RWPE1 (cell line): ENCODE measurements at regions not wholly inside any gene's neighbourhood (a gene's known extent, or its start where the extent isn't known, plus 50 kb on each side); places are given as distances from the start of the nearest gene placed in this dataset.
A peak's percentile ranks its signal among the peaks of the same experiment; 100 is the strongest.

Experiments used
- CTCF ChIA-PET: fragments of 350-600 bp; sonication (Branson Sonifier 250); formaldehyde crosslinking; extraction: SDS; loops from one replicate; lab custom pipeline; 2021; lab: Yijun Ruan, JAX
- POLR2A ChIA-PET: fragments of 400-600 bp; formaldehyde crosslinking; extraction: SDS; loops from one replicate; lab custom pipeline; 2020; ENCODE audit warnings: antibody characterized with exemption; ENCODE audit not compliant: low non-redundant PET; lab: Yijun Ruan, JAX
- DNase-seq: peaks from one replicate; pipeline ENCODE4 v3.0.0; 2012; ENCODE audit warnings: low spot score
- H3K27ac ChIP-seq: fragments of 450-650 bp; 2 replicates; pipeline ENCODE4 v1.5.1; 2017
- CTCF ChIP-seq: fragments of 450-650 bp; conservative IDR thresholded peaks from 2 replicates; pipeline ENCODE4 v1.5.1; 2017; ENCODE audit warnings: low read depth, mild to moderate bottlenecking

GRCh38 chr6:150680510-150680909 is 80.8 kb downstream of the PLEKHG1 start:
- no peak overlapping the region for H3K27ac ChIP-seq
- CTCF ChIA-PET: interaction anchor here (0.7 kb wide), 2 partner anchors 236 to 261 kb away, joined by 3 read pairs; no protein-coding TSS in a partner anchor
- TF ChIP-seq CTCF: no peak
- POLR2A ChIA-PET: no interaction called here
- no peak for DNase-seq

DNA sequence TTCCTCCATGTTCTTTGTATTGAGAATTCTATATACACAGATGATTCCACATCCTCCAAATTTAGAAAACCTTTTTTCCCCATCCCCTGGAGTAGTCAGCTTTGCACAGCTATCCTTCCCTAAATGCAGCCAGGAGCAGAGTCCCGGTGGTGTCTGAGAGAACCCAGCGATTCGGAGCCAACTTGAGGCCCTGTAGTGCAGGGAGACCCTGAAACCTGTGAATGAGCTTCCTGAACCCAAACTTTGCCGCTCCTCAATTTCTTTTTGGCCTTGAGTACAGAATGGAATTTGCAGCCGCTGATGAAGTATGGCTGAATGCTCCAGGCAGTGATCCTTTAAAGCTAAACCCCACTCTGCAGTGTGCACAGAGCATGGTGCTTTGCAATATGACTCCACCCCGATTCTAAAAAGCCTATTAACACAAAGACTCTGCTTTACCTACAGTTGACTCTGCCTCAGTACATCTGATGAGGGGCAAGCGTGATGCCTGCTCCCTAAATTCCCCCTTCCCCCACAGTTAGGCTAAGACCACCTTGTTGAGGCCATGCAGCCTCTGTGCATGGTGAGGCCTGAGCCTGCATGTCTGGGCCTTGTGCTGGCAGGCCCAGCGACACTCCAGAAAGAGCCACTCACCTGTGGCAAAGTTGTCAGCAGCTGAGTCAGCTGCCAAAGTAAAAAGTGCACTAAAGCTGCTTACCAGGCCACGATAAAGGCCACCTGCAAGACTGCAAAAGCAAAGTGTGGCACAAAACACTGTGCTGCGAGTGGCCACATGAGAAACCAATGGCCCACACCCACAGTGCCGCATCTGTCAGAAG is 82.1 kb downstream of the PLEKHG1 start:
- no peak overlapping the region for H3K27ac ChIP-seq
- ChIA-PET POLR2A (no interaction called here), CTCF (interaction anchor here (0.7 kb wide), 1 partner anchor 12 kb away, joined by 3 read pairs; no protein-coding TSS in a partner anchor)
- no peak for DNase-seq
- TF ChIP-seq CTCF: no peak

DNA sequence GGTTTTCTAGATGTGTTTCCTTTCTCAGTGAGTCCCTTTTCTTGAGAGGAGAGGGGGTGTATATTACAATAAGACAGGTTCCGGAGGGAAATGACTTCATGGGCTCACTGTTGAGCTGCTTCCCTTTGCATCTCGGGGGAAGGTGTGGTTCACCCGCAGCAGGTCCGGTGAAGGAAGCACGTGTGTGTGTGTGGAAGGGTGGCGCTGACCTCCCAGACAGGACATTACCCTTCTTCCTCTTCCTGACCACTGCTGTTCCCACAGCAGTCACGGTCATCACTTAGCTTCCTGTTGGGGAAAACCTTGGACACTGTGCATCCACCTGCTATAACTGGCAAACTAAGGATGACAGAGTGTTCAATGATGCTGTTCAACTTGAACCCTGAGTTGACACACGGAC is 83.6 kb downstream of the PLEKHG1 start:
- ChIA-PET POLR2A (no interaction called here), CTCF (no interaction called here)

DNA sequence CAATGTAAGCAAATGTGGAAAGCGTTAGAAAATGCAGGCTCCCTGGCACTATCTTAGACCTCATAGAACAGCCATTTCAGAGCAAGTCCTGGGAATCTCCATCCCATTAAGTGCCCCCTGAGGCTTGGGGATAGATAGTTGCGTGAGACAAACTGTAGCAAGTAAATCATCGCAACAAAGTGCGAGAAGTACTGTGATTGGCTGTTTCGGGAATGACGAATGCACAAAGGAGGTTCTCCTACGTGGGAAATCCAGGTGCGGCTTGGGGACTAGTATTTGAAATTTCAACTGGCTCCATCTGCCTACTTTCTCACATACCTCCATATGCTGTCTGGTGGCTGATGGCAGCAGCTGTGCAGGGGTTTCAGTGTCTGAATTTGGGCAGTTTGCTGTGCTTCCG is 84.5 kb downstream of the PLEKHG1 start:
- no peak for TF ChIP-seq CTCF
- H3K27ac ChIP-seq: no peak overlapping the region
- no peak for DNase-seq
- CTCF ChIA-PET: no interaction called here
- POLR2A ChIA-PET: no interaction called here

More for the DNA sequence above, 83.6 kb downstream of the PLEKHG1 start:
- DNase-seq: no peak
- TF ChIP-seq CTCF: no peak
- no peak overlapping the region for H3K27ac ChIP-seq

DNA sequence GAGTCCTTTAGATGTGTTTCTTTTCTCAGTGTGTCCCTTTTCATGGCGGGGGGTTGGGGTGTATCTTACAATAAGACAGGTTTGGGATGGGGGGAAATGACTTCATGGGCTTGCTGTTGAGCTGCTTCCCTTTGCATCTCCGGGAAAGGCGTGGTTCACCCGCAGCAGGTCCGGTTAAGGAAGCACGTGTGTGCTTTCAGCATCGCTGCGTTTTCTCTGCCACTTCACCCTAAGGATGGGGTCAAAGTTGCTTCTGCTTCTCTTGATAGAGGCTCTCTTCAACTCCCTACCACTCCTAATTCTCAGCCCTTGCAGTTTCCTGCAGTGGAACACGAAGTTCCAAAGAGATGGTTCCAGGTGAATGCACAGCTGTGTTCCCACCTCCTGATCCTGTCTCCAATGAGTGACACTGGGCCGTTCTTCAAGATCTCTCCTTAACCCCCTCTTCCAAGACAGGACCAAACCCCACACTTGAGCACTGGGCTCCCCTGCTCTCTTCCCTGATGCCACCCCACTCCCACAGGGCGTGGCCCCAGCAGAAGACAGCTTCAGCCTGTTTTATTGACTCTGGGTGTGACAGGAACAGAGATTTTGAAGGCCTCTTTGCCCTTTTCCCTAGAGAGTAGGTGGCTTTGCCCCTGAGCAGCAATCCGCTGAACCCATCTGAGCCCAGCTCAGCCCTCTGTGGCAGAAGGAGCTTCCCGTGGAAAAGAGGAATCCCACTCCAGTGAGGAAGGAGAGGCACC is 85.2 kb downstream of the PLEKHG1 start:
- no peak overlapping the region for H3K27ac ChIP-seq
- CTCF ChIA-PET: interaction anchor here (0.7 to 1.0 kb wide), 3 partner anchors 19 to 185 kb away, joined by 3 to 5 read pairs (median 4); no protein-coding TSS in a partner anchor
- POLR2A ChIA-PET: no interaction called here
- TF ChIP-seq CTCF: no peak
- DNase-seq: no peak

DNA sequence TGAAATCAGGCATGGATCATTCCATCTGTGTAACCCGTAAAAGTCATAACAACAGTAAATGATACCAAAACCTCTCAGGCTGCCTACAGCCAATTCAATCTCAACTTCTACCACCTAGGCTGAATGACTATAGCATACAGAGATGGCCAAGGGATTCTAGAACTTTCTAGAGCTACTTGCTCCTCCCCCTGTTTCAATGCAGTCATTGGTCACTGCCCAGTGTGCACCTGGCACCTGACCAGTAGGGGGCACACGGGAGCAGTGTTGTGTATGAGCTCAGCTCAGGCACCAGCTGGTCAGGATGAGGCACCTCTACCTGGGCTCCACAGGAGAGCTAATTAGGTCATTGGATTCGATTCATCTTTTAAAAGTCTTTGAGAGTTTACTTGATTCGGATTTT is 86.2 kb downstream of the PLEKHG1 start:
- ChIA-PET CTCF (interaction anchor here (0.8 to 1.3 kb wide), 4 partner anchors 9 to 129 kb away, joined by 3 to 9 read pairs (median 4); no protein-coding TSS in a partner anchor), POLR2A (interaction anchor here (0.7 kb wide), 1 partner anchor 42 kb away, joined by 3 read pairs; no protein-coding TSS in a partner anchor)
- H3K27ac ChIP-seq: no peak overlapping the region
- no peak for DNase-seq
- TF ChIP-seq CTCF: peak; percentile 36
